Fibroblast of skin of abdomen (primary cell): ENCODE measurements at regions not wholly inside any gene's neighbourhood (a gene's known extent, or its start where the extent isn't known, plus 50 kb on each side); places are given as distances from the start of the nearest gene placed in this dataset.
"Not testable (repeated sequence)": the region's sequence is repeated elsewhere in the genome, so short reads cannot be mapped to it uniquely, and the experiment has no call there.

ENCODE experiments used
- DNase-seq: peaks from one replicate; pipeline ENCODE4 v3.0.0-alpha.2; 2013

GRCh38 chr12:31819427-31819826 lies 90.6 kb upstream of the AMN1 start:
- DNase-seq: no peak

- DNase-seq: no peak
Observed at GRCh38 chr12:31818623-31819268, 89.9 kb upstream of the AMN1 start.

GRCh38 chr12:31817120-31817519 lies 88.3 kb upstream of the AMN1 start:
- no peak for DNase-seq

GRCh38 chr12:31815096-31815495 lies 86.3 kb upstream of the AMN1 start:
- DNase-seq: no peak

- DNase-seq: no peak
Observed at GRCh38 chr12:31813305-31813704, 84.5 kb upstream of the AMN1 start.

DNA sequence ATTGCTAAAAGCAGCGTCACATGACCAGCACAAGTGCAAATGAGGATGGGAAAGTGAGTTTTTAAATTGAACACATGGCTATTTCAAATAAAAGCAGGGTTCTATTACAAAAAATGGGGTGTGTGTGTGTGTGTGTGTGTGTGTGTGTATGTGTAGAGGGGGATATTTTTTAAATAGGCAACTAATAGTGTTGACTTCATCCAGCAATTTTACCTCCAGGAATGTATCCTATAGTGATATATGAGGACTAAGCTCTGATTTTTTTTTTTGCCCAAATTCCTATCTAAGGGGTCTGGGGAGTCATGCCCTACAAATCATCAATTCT lies 78.9 kb upstream of the AMN1 start:
- DNase-seq: no peak

- DNase-seq: not testable (repeated sequence)
Observed at GRCh38 chr12:31807081-31807772, 78.4 kb upstream of the AMN1 start.

GRCh38 chr12:31805681-31806080 lies 76.9 kb upstream of the AMN1 start:
- DNase-seq: not testable (repeated sequence)

GRCh38 chr12:31804707-31805106 lies 75.9 kb upstream of the AMN1 start:
- not testable (repeated sequence) for DNase-seq

GRCh38 chr12:31804185-31804504 lies 75.3 kb upstream of the AMN1 start:
- DNase-seq: no peak

GRCh38 chr12:31803306-31804184 lies 74.7 kb upstream of the AMN1 start:
- no peak for DNase-seq

DNA sequence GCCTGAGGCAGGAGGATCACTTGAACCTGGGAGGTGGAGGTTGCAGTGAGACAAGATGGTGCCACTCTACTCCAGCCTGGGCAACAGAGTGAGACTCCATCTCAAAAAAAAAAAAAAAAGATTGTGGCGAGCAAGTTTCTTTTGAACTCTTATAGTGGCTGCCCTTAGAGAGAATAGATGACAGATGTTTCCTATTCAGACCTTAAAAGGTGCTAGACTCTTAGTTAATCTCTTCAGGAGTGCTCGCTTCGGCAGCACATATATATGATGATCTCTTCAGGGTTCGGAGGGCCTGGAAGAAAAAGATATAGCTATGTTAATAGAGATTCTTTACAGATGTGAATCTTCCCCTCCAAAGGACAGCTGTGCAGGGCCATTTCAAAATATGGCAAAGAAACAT lies 73.1 kb upstream of the AMN1 start:
- no peak for DNase-seq

GRCh38 chr12:31797230-31797872 lies 68.5 kb upstream of the AMN1 start:
- DNase-seq: no peak

DNA sequence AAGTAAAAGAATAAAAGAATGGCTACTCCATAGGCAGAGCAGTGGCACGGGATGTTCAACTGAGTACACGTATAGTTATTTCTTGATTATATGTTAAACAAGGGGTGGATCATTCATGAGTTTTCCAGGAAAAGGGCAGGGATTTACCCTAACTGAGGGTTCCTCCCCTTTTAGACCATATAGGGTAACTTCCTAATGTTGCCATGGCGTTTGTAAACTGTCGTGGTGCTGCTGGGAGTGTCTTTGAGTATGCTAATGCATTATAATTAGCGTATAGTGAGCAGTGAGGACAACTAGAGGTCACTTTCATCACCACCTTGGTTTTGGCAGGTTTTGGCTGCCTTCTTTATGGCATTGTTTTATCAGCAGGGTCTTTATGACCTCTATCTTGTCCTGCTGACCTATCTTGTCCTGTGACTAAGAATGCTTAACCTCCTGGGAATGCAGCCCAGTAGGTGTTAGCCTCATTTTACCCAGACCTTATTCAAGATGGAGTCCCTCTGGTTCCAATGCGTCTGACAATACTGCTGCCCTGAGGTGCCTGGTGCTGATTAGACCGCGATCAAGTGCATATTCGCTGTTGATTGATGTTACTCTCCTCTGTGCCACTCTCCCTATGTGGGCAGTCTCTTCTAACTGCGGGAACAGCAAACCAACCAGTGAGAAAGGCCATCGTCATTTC lies 67.6 kb upstream of the AMN1 start:
- no peak for DNase-seq

DNA sequence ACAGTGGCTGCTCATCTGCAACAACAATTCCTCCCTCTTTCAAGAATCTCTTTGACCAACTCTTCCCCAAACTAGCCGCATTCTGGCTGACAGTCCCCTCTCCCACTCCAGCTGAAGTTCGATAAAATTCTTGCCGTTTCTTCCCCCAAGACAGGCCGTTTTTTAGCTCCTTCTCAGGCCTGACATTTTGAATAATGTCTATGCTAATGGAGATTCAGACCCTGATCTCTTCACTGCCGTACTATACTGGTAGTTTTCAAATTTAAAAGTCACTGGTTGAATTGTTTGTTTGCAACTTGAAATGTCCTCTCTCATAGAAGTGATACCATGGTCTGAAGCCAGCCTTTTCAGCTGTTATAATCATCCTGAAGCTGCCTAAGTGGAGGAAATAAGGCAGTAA lies 65.9 kb upstream of the AMN1 start:
- no peak for DNase-seq

GRCh38 chr12:31791265-31791664 lies 62.4 kb upstream of the AMN1 start:
- DNase-seq: not testable (repeated sequence)

DNA sequence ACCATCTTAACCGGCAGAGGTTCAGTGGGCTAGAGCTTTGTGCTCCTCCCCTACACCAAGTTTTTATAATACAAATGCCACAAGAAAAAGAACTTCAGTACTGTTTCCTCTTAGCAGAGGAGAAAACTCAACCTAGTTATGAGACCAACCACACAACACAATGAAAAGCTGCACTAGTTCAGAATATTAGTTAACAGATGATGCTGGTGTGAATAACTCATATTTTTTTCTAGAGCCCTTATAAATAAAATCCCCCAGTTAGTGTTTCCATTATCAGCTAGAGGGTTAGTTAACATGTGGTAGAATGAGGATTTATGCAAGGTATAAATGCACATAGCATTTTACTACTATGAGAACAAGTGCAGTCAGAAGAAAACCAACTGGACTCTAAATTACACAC lies 61.9 kb upstream of the AMN1 start:
- DNase-seq: no peak

GRCh38 chr12:31785318-31785717 lies 56.5 kb upstream of the AMN1 start:
- no peak for DNase-seq

GRCh38 chr12:31783996-31784645 lies 55.3 kb upstream of the AMN1 start:
- no peak for DNase-seq

DNA sequence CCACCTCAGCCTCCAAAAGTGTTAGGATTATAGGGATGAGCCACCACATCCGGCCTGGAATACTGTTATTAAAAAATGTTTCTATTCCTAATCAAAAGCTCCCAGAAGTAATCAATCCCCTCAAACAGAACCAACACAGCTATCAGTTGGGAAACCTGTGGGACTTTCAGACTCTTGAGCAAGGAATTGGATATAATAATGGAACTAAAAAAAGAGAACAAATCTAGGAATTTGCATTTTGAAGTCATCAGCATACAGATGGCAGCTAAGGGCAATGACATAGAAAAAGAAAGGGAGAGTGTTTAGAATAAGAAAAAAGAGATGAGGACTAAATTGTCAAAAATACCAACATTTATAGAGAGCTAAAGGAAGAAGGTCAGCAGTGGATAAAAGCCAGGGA lies 54.7 kb upstream of the AMN1 start:
- DNase-seq: no peak

DNA sequence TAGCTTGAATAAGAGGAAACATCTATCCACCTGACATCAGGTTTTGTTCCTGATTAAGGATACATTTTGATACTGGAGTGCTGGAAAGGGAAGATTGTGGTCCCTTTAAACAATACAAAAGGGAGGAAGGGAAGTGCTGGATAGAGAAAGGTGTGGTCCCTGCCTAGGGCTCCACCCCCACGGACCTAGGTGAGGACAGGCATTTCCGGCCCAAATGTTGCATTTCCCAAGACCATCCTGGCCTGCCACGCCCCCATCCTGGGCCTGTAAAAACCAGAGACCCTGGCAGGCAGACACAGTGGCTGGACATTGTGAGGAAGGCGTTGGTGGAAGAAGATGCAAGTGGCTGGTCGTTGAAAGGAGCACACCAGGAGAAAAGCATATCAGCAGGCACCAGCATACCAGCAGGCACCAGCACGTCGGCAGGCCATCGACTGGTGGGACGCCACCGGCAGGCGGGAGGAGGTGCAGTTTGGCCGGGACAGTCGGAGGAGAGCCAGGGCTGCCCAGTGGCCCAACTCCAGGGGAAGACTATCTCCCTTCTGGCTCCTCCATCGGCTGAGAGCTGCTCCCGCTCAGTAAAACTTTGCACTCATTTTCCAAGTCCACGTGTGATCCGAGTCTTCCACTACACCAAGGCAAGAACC lies 53.2 kb upstream of the AMN1 start:
- no peak for DNase-seq

DNA sequence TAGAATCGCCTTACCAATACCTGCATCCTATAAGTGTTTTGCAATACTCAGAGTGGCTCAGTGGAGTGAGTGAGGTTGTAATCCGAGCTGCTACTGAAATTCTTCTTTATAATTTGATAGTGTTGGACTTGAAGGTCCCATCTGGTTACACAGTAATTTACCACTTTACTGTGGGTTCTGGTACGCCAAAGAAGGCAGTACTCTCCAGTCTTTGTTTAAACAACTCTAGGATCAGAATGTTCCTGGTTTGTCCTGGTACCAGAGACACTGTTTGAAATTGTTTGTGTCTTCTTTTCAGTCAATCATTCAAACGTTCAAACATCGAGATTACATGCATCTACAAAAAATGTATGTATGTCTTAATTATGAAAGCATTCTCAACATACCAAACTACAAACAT lies 51.3 kb upstream of the AMN1 start:
- no peak for DNase-seq
